NCI-H187 treated with DMSO at 0.1 percent for 48 hours (cell line): ENCODE measurements at regions not wholly inside any gene's neighbourhood (a gene's known extent, or its start where the extent isn't known, plus 50 kb on each side); places are given as distances from the start of the nearest gene placed in this dataset.

Source experiments
- DNase-seq: peaks from one replicate; lab custom pipeline; 2025; lab: John Stamatoyannopoulos, UW

GRCh38 chr14:97298736-97299135 is 501.6 kb downstream of the VRK1 start:
- DNase-seq, result no peak

DNA sequence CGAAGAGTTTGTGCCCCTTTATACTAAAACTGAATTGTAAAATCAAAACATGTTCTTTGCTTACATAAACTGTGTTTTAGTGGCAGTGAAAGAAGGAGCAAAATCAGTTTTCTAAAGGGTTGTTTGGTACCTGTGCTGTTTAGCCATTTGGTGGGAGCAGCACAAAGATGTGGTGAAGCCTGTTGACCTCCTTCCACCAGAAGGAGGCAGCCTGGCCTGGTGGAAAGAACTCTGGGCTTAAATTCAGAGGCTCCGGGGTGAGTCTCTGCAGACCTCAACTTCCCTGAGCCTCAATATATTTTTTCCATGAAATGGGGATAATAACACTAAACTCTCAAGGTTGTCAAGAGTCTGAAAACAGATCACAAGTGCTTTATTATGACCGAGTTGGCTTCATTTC is 502.5 kb downstream of the VRK1 start:
- no peak for DNase-seq

DNA sequence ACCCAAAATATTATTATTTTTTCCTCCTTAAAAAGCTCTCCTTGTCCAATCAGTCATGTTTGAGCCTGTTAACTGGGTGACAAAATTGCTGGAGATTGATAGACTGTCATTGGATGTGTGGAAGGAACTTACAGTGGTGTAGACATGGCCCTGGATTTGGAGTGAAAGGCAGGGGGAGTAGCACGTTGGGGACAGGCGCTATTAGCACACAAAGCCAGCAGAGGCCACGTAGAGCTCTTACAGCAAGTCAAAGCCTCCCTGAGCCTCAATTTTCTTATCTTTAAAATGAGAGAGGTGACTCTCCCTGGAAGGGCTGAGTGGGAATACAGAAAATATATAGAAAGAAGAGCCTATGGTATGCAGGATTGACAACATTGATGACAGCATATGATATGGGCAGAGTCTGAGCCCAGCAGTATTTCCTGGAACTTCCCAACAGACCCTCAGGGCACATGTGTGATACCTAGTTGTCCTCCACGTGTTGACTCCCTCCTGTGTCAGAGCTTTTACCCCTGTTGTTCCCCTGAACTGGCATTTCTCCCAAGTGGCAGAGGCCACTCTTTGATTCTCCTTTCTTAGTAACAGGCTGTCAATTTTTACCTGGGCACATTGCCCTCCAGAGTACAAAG is 504.9 kb downstream of the VRK1 start:
- DNase-seq, result no peak

- DNase-seq, result no peak
These were observed 509.1 kb downstream of the VRK1 start for GRCh38 chr14:97306133-97306759.

DNA sequence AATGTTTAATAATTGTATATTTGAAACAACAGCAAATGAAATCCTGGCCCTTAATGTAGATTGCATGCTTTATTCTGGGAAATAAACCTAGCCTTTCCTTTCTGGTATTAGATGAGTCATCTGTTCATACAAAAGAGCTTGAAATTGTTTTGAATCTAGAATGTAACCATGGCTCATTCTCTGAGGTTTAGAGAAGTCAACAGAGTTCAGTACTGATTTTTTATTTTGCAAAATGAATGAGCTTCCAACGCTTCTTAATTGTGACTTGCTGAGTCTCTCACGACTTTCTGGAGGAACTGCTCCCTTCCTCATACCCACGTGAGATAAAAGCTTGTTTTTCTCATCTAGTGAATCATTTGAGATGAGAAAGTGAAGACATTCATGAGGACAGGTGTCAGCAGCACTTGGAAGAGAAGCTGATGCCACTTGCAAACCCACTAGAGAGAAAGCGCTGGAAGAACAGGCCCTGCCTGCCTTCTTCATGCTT is 509.6 kb downstream of the VRK1 start:
- DNase-seq, result no peak

GRCh38 chr14:97311411-97311810 is 514.2 kb downstream of the VRK1 start:
- DNase-seq, result no peak

DNA sequence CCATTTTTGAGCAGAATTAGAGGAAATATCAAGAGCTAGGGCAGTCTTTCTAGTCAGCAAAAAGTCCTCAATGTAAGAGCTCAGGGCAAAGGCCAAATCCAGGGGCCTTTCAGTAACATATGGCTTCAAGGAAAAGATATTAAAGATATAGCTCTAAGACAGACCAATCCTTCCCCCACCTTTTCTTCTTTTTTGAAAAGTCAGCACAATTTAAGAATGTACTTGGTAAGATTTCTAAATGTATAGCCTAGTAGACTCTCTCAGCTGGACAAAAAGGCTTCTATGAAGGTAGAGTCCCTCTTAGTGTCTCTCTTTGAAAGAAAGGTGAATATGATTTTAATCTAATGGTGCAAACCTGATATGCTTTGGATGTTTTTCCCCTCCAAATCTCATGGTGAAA is 515.7 kb downstream of the VRK1 start:
- DNase-seq, result no peak

GRCh38 chr14:97315790-97316189 is 518.6 kb downstream of the VRK1 start:
- no peak for DNase-seq

DNA sequence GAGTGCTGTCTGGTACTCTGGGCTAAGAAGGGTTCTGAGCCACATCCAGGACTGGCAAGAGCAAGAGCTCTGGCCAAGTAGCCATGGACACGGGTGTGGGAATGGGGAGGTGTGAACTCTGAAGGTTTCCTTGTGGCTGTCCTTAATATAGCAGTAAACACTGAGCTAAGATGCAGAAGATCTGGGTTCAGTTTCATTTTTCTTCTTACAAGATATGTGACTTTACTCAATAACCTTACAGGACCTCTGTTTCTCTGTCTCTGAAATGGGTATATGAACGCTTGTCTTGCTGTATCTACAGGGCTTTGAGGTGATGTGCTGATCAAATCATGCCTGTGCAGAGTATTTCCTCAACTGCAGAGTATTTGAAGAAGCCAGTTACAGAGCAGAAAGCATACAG is 521.2 kb downstream of the VRK1 start:
- no peak for DNase-seq

GRCh38 chr14:97319691-97320090 is 522.5 kb downstream of the VRK1 start:
- no peak for DNase-seq

DNA sequence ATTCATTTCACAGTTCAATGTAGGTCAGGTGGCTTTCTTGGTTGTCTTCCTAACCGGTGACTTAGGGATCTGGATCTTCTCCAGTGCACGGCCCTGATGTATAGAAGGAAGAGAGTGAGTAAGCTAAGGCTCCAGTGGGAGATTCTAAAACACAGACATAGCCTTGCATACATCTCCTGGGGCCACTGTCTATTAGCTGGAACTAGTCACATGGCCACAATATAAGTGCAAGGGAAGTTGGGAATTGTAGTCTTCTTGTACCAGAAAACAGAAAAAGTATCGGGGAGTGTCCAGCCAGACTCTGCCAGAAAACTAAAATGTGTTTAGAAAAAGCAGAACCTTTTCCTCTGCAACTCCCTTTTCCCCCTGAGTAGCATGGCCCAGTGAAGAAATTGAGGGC is 531.6 kb downstream of the VRK1 start:
- DNase-seq, result no peak

DNA sequence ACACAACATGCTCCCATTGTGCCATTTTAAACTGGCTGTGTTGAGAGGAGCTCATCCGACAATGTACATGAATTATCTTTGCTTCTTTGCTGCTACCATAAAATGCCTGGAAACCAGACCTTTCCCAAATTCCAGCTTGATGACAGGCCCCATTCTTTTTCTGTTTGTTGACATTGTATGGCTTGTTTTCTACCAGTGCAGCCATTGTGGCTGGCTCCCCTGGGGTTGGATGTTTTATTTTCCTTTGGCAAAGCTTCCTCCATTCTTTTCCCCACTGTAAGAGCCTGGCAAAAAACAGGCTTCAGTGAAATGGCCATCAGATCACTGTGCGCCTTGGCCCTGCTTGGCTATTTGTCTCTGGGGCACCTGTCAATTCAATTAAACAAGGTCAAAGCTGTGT is 532.5 kb downstream of the VRK1 start:
- no peak for DNase-seq

- no peak for DNase-seq
These were observed 533.9 kb downstream of the VRK1 start for GRCh38 chr14:97331058-97331457.

DNA sequence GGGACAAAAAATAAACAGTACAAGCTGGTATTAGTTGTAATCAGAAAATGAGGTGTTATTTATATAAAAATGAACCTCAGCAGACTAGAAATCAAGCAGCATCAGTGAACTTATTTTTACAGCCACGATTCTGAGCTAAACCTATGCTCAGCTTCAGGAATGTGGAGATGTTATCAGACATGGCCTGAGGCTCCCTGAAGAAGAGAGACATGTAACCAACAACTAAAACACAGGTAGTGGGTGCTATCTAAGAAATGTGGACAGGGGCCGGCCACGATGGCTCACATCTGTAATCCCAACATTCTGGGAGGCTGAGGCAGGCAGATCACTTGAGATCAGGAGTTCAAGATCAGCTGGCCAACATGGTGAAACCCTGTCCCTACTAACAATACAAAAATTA is 534.3 kb downstream of the VRK1 start:
- DNase-seq, result no peak

DNA sequence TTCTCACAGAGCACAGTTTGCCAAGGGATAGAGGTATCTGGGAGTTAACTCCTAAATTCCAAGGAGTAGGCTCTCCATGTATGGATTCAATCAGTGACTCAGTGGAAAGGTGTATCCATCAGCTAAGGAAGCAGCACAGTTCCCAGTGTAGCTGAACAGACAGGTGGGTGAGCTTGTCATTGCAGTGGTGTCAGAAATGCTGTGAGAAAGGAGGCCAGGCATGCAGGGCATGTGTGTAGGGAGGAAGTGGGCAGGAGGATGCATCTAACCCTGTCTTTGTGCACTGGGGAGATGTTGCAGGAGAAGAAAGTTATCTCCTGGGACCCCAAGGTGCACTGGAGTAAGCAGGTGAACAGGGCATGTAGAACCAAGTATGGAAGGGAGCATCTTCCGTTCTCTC is 539.0 kb downstream of the VRK1 start:
- no peak for DNase-seq

DNA sequence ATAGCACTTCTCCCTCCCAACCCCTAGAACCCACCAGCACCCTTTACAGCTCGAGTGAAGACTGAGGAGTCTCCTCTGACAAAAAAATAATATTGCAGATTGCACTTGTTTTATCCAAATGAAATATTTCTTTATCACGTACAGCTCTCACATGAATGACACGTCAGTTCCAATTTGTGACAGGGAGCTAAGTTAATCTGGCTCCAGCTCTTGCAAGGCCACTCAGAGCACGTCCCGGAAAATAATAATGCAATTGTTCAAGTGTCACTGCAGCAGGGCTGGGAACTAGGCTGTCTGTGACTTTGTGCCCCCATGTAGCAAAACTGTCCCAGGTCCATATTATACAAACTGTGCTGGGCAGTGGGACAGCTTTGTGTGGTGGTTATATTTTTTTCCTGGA is 539.6 kb downstream of the VRK1 start:
- DNase-seq, result no peak

- DNase-seq, result no peak
These were observed 540.1 kb downstream of the VRK1 start for GRCh38 chr14:97337267-97337666.

GRCh38 chr14:97337670-97338069 is 540.5 kb downstream of the VRK1 start:
- no peak for DNase-seq

GRCh38 chr14:97344666-97345065 is 547.5 kb downstream of the VRK1 start:
- DNase-seq, result no peak

- no peak for DNase-seq
These were observed 549.5 kb downstream of the VRK1 start for GRCh38 chr14:97346675-97347074.

DNA sequence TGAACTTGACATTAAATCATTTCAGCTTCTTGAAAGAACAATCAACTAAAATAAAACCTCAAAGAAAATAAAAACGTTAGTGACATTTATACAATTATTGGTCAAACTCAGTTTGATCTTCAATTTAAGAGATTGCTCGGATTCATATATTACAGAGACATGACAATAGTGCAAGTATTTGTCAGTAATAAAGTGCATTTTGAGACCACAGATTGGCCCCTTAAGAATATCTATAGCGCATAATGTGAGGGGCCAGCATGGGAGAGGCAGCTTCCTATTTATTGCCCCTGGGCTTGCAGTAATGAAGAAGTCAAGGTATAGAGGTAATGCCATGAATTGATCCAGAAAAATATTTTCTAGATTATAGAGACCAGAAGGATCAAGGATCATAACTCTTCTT is 552.3 kb downstream of the VRK1 start:
- no peak for DNase-seq

- DNase-seq, result no peak
These were observed 552.8 kb downstream of the VRK1 start for GRCh38 chr14:97349946-97350345.

DNA sequence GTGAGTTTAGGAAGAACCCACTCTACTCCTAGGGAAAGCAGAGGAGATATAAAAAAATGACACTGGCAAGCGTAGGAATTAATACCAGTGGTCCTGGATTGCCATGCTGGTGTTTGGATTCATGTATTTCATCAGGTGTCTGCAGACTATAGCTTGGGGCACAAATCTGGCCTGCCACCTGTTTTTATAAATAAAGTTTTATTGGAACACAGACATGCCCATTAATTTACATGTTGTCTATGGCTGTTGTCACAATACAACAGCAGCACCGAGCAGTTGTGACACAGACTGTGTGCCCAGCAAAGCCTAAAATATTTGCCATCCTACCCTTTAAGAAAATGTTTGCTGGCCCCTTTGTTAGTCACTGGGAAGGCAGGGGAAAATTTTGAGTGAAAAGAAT is 553.2 kb downstream of the VRK1 start:
- no peak for DNase-seq
